GM23338 (cell line): ENCODE measurements at regions not wholly inside any gene's neighbourhood (a gene's known extent, or its start where the extent isn't known, plus 50 kb on each side); places are given as distances from the start of the nearest gene placed in this dataset.

Source experiments
- CTCF ChIP-seq, 2 experiments: fragments of 200-600 bp in 1 of 2; sonication (generic) in 1 of 2; conservative IDR thresholded peaks; 2 replicates each; pipeline versions ENCODE4 v1.5.1 to v1.6.1; 2016 to 2017; ENCODE audit warnings: antibody characterized with exemption in 2 of 2, low read depth in 2 of 2, mild to moderate bottlenecking in 2 of 2, moderate library complexity in 1 of 2
- JUNB ChIP-seq: IDR thresholded peaks from one replicate; pipeline ENCODE4 v1.6.1; 2016; ENCODE audit warnings: antibody characterized with exemption; ENCODE audit not compliant: unreplicated experiment
- POLR2AphosphoS5 ChIP-seq: IDR thresholded peaks from 2 replicates; pipeline ENCODE4 v1.6.1; 2016; ENCODE audit warnings: antibody characterized with exemption, low read depth
- STAT1 ChIP-seq: IDR thresholded peaks from one replicate; pipeline ENCODE4 v1.6.1; 2016; ENCODE audit warnings: antibody characterized with exemption; ENCODE audit not compliant: unreplicated experiment
- ZNF331 ChIP-seq: fragments of 250-450 bp; sonication (Bioruptor Pico); IDR thresholded peaks from 2 replicates; pipeline ENCODE4 v1.5.0; 2020; ENCODE audit warnings: low read depth, mild to moderate bottlenecking, moderate library complexity

GRCh38 chr3:74271541-74271940 is 342.9 kb downstream of the CNTN3 start:
- no peak for TF ChIP-seq CTCF (conservative IDR thresholded peaks at IDR 0.05; ENCODE audit: low read depth in 2 of 2)
- TF ChIP-seq POLR2AphosphoS5 = no peak
- TF ChIP-seq STAT1 = no peak
- TF ChIP-seq ZNF331 (CRISPR knock-in tag) = no peak
- TF ChIP-seq JUNB = no peak
